ENCODE measurements at regions not wholly inside any gene's neighbourhood (a gene's known extent, or its start where the extent isn't known, plus 50 kb on each side); places are given as distances from the start of the nearest gene placed in this dataset.
A peak's percentile ranks its signal among the peaks of the same experiment; 100 is the strongest.
"Not testable (repeated sequence)": the region's sequence is repeated elsewhere in the genome, so short reads cannot be mapped to it uniquely, and the experiment has no call there.

- H3K27ac Mint-ChIP-seq (ENCODE audit: unreplicated experiment): no peak overlapping the region
- no peaks in the 10 kb centered on the region for H3K9me3 Mint-ChIP-seq (ENCODE audit: low read depth, unreplicated experiment)
- H3K36me3 Mint-ChIP-seq (ENCODE audit: insufficient read depth, unreplicated experiment): no peaks in the 10 kb centered on the region
- BruUV-seq (replicated peaks): no TSS peak
- CTCF ChIA-PET: no interaction called here
- no peaks in the 10 kb centered on the region for H3K27me3 Mint-ChIP-seq (ENCODE audit: unreplicated experiment)
- TF ChIP-seq, protein P1, sequence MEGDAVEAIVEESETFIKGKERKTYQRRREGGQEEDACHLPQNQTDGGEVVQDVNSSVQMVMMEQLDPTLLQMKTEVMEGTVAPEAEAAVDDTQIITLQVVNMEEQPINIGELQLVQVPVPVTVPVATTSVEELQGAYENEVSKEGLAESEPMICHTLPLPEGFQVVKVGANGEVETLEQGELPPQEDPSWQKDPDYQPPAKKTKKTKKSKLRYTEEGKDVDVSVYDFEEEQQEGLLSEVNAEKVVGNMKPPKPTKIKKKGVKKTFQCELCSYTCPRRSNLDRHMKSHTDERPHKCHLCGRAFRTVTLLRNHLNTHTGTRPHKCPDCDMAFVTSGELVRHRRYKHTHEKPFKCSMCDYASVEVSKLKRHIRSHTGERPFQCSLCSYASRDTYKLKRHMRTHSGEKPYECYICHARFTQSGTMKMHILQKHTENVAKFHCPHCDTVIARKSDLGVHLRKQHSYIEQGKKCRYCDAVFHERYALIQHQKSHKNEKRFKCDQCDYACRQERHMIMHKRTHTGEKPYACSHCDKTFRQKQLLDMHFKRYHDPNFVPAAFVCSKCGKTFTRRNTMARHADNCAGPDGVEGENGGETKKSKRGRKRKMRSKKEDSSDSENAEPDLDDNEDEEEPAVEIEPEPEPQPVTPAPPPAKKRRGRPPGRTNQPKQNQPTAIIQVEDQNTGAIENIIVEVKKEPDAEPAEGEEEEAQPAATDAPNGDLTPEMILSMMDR (IDR thresholded peaks at IDR 0.05; ENCODE audit: unreplicated experiment): no peak
- no peak for DNase-seq
- H3K4me3 Mint-ChIP-seq (ENCODE audit: low read depth, unreplicated experiment): no peak overlapping the region
- intact Hi-C loops (cut with micrococcal nuclease; ENCODE audit: unreplicated experiment): loop anchor here (5.0 kb wide), 1 partner anchor 142 kb away; no protein-coding TSS in a partner anchor
- peaks cover 9% of the 10 kb centered on the region for H3K4me1 Mint-ChIP-seq (ENCODE audit: low read depth, unreplicated experiment)
Observed at GRCh38 chr11:103604310-103604709, 432.1 kb upstream of the DDI1 start.

GRCh38 chr11:103608566-103608965 is 427.9 kb upstream of the DDI1 start:
- H3K4me3 Mint-ChIP-seq (ENCODE audit: low read depth, unreplicated experiment): no peak overlapping the region
- no TSS peak for BruUV-seq (replicated peaks)

DNA sequence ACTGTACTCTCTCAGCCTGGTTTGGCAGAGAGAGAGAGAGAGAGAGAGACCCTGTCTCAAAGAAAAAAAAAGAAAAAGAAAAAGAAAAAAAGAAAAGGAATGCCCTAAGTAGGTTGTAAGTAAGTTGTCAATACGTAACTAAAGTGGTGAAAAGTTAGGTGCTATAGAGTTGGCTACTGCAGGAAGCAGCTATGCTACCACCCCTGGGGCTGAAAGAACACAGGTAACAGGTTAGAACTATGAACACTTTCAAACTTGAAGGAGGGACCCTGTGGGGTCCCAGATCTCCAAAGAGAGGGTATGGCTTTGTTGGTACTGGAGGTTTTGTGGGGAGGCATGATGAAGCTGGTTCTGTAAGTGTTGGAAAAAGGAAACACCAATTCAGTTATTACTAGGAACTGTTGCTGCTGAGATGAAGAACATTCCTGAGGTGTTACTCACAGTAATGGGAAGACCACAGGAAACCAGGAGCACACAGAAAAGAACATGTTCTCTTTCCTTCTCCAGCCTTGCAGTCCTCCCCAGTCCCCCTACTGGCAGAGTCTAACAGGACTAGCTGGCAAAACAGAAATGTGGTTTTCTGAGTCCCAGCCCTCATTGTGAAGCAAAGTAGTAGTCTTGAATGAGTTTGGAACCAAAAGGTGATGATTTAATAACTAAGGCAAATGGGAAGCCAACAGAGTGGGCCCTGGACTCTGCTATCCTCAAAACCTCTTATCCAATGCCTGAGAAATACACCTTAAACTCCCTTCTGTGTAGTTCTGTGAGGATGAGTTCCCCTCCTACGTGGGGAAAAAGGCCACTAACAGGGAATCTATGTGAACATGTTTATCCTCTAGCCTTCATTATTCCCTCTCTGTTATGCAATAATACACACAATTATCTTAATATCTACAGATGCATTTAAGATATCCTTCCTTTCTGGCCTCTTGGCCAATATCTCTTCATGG is 427.0 kb upstream of the DDI1 start:
- DNase-seq: peak; percentile 50
- Mint-ChIP-seq H3K27ac (ENCODE audit: unreplicated experiment) (no peak overlapping the region), H3K27me3 (ENCODE audit: unreplicated experiment) (no peaks in the 10 kb centered on the region), H3K9me3 (ENCODE audit: low read depth, unreplicated experiment) (peaks cover 5% of the 10 kb centered on the region), H3K36me3 (ENCODE audit: insufficient read depth, unreplicated experiment) (no peaks in the 10 kb centered on the region), H3K4me3 (ENCODE audit: low read depth, unreplicated experiment) (no peak overlapping the region), H3K4me1 (ENCODE audit: low read depth, unreplicated experiment) (peaks cover 11% of the 10 kb centered on the region)
- intact Hi-C loops (cut with micrococcal nuclease; ENCODE audit: unreplicated experiment): no loop called here
- BruUV-seq (replicated peaks): no TSS peak
- CTCF ChIA-PET: interaction anchor here (0.7 to 1.4 kb wide), 5 partner anchors 11 to 834 kb away, joined by 3 to 4 read pairs (median 3); no protein-coding TSS in a partner anchor
- TF ChIP-seq, protein P1 (IDR thresholded peaks at IDR 0.05; ENCODE audit: unreplicated experiment): peak; percentile 46

More at GRCh38 chr11:103608566-103608965, 427.9 kb upstream of the DDI1 start:
- H3K4me1 Mint-ChIP-seq (ENCODE audit: low read depth, unreplicated experiment): peaks cover 11% of the 10 kb centered on the region
- TF ChIP-seq, protein P1 (IDR thresholded peaks at IDR 0.05; ENCODE audit: unreplicated experiment): no peak
- H3K36me3 Mint-ChIP-seq (ENCODE audit: insufficient read depth, unreplicated experiment): no peaks in the 10 kb centered on the region
- no peaks in the 10 kb centered on the region for H3K27me3 Mint-ChIP-seq (ENCODE audit: unreplicated experiment)
- H3K27ac Mint-ChIP-seq (ENCODE audit: unreplicated experiment): no peak overlapping the region
- peaks cover 2% of the 10 kb centered on the region for H3K9me3 Mint-ChIP-seq (ENCODE audit: low read depth, unreplicated experiment)
- DNase-seq: no peak
- intact Hi-C loops (cut with micrococcal nuclease; ENCODE audit: unreplicated experiment): no loop called here
- CTCF ChIA-PET: interaction anchor here (0.7 to 1.4 kb wide), 3 partner anchors 11 to 835 kb away, joined by 3 to 4 read pairs (median 4); no protein-coding TSS in a partner anchor

DNA sequence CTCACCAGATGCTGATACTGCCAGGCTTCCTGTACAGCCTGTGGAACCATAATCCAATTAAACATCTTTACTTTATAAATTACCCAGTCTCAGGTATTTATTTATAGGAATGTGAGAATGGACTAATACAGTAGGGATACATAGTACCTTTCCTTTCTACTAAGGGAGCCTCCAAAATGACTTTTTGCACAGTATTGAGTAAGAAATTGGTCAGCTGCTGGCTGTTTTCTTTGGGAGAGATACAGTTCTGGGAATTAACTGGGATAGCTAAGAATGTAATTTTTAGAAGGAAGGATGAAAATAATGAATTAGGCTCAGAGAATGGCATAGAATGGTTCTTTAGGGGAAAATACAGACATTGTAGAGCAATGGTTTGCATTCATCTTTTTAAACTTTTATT is 426.0 kb upstream of the DDI1 start:
- H3K4me3 Mint-ChIP-seq (ENCODE audit: low read depth, unreplicated experiment): no peak overlapping the region
- peaks cover 11% of the 10 kb centered on the region for H3K4me1 Mint-ChIP-seq (ENCODE audit: low read depth, unreplicated experiment)
- H3K27ac Mint-ChIP-seq (ENCODE audit: unreplicated experiment): no peak overlapping the region
- H3K36me3 Mint-ChIP-seq (ENCODE audit: insufficient read depth, unreplicated experiment): no peaks in the 10 kb centered on the region
- no peaks in the 10 kb centered on the region for H3K27me3 Mint-ChIP-seq (ENCODE audit: unreplicated experiment)
- DNase-seq: no peak
- BruUV-seq (replicated peaks): no TSS peak
- CTCF ChIA-PET: no interaction called here
- TF ChIP-seq, protein P1 (IDR thresholded peaks at IDR 0.05; ENCODE audit: unreplicated experiment): no peak
- intact Hi-C loops (cut with micrococcal nuclease; ENCODE audit: unreplicated experiment): no loop called here
- peaks cover 5% of the 10 kb centered on the region for H3K9me3 Mint-ChIP-seq (ENCODE audit: low read depth, unreplicated experiment)

DNA sequence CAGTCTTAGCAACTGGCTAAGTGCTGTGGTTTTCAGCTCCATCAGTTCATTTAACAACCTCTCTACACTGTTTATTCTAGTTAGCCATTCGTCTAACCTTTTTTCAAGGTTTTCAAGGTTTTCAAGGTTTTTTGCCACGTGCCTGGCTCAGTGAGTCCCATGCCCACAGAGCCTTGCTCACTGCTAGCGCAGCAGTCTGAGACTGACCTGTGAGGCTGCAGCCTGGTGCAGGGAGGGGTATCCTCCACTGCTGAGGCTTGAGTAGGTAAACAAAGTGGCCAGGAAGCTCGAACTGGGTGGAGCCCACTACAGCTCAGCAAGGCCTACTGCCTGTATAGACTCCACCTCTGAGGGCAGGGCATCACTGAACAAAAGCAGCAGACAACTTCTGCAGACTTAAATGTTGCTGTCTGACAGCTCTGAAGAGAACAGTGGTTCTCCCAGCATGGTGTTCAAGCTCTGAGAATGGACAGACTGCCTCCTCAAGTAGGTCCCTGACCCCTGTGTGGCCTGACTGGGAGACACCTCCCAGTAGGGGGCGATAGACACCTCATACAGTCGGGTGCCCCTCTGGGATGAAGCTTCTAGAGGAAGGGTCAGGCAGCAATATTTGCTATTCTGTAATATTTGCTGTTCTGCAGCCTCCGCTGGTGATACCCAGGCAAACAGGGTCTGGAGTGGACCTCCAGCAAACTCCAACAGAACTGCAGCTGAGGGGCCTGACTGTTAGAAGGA is 424.7 kb upstream of the DDI1 start:
- H3K27ac Mint-ChIP-seq (ENCODE audit: unreplicated experiment); H3K4me3 Mint-ChIP-seq (ENCODE audit: low read depth, unreplicated experiment); H3K36me3 Mint-ChIP-seq (ENCODE audit: insufficient read depth, unreplicated experiment); DNase-seq; H3K27me3 Mint-ChIP-seq (ENCODE audit: unreplicated experiment); BruUV-seq (replicated peaks); intact Hi-C loops (cut with micrococcal nuclease; ENCODE audit: unreplicated experiment); CTCF ChIA-PET; H3K9me3 Mint-ChIP-seq (ENCODE audit: low read depth, unreplicated experiment): not testable (repeated sequence)
- peaks cover 11% of the 10 kb centered on the region for H3K4me1 Mint-ChIP-seq (ENCODE audit: low read depth, unreplicated experiment)

DNA sequence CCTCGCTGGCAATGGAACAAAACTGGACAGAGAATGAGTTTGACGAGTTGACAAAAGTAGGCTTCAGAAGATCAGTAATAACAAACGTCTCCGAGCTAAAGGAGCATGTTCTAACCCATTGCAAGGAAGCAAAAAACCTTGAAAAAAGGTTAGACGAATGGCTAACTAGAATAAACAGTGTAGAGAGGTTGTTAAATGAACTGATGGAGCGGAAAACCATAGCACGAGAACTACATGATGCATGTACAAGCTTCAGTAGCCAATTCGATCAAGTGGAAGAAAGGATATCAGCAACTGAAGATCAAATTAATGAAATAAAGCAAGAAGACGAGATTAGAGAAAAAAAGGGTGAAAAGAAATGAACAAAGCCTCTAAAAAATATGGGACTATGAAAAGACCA is 424.0 kb upstream of the DDI1 start:
- H3K27ac Mint-ChIP-seq (ENCODE audit: unreplicated experiment); H3K27me3 Mint-ChIP-seq (ENCODE audit: unreplicated experiment); DNase-seq; intact Hi-C loops (cut with micrococcal nuclease; ENCODE audit: unreplicated experiment); H3K36me3 Mint-ChIP-seq (ENCODE audit: insufficient read depth, unreplicated experiment); H3K9me3 Mint-ChIP-seq (ENCODE audit: low read depth, unreplicated experiment); BruUV-seq (replicated peaks); CTCF ChIA-PET; H3K4me3 Mint-ChIP-seq (ENCODE audit: low read depth, unreplicated experiment): not testable (repeated sequence)
- peaks cover 11% of the 10 kb centered on the region for H3K4me1 Mint-ChIP-seq (ENCODE audit: low read depth, unreplicated experiment)
